H9 (cell line): ENCODE measurements at regions not wholly inside any gene's neighbourhood (a gene's known extent, or its start where the extent isn't known, plus 50 kb on each side); places are given as distances from the start of the nearest gene placed in this dataset.

Experiments
- DNase-seq: peaks from one replicate; pipeline ENCODE4 v3.0.0-alpha.2; 2017
- H2AFZ ChIP-seq: one replicate; pipeline ENCODE4 v1.6.1; 2013; ENCODE audit warnings: mild to moderate bottlenecking, low read length, control low read depth, moderate library complexity
- H2AK5ac ChIP-seq: 2 replicates; pipeline ENCODE4 v1.6.1; 2013; ENCODE audit warnings: low read length, control low read depth, mixed read lengths; ENCODE audit not compliant: insufficient read length
- H2BK120ac ChIP-seq: one replicate; pipeline ENCODE4 v1.6.1; 2013; ENCODE audit warnings: low read depth, mild to moderate bottlenecking, low read length, control low read depth, inconsistent platforms; ENCODE audit not compliant: poor library complexity, severe bottlenecking
- H2BK12ac ChIP-seq: 2 replicates; pipeline ENCODE4 v1.6.1; 2013; ENCODE audit warnings: low read length, control low read depth, mixed read lengths, low read depth; ENCODE audit not compliant: insufficient read length
- H2BK15ac ChIP-seq: 2 replicates; pipeline ENCODE4 v1.6.1; 2013; ENCODE audit warnings: low read depth, low read length, control low read depth
- H2BK20ac ChIP-seq: one replicate; pipeline ENCODE4 v1.6.1; 2013; ENCODE audit warnings: low read depth, mild to moderate bottlenecking, low read length, control low read depth, inconsistent platforms; ENCODE audit not compliant: poor library complexity, severe bottlenecking
- H2BK5ac ChIP-seq: 2 replicates; pipeline ENCODE4 v1.6.1; 2013; ENCODE audit warnings: low read length, control low read depth, mixed read lengths; ENCODE audit not compliant: insufficient read length
- H3K14ac ChIP-seq: 2 replicates; pipeline ENCODE4 v1.6.1; 2013; ENCODE audit warnings: low read length, control low read depth; ENCODE audit not compliant: insufficient read depth
- H3K18ac ChIP-seq: 2 replicates; pipeline ENCODE4 v1.6.1; 2013; ENCODE audit warnings: low read depth, mild to moderate bottlenecking, mixed read lengths, low read length, control low read depth; ENCODE audit not compliant: insufficient read length
- H3K23ac ChIP-seq: 2 replicates; pipeline ENCODE4 v1.6.1; 2013; ENCODE audit warnings: low read length, control low read depth, mixed read lengths, low read depth; ENCODE audit not compliant: insufficient read length
- H3K23me2 ChIP-seq: 2 replicates; pipeline ENCODE4 v1.6.1; 2013; ENCODE audit warnings: low read depth, mild to moderate bottlenecking, mixed read lengths, low read length, control low read depth; ENCODE audit not compliant: insufficient read length, poor library complexity, severe bottlenecking
- H3K27ac ChIP-seq: 2 replicates; pipeline ENCODE4 v1.5.1; 2013; ENCODE audit warnings: low read length, control low read depth, mixed read lengths, low read depth; ENCODE audit not compliant: insufficient read length
- H3K27me3 ChIP-seq: 2 replicates; pipeline ENCODE4 v1.6.1; 2013; ENCODE audit warnings: low read length, control low read depth, inconsistent platforms; ENCODE audit not compliant: insufficient read depth
- H3K4ac ChIP-seq: 2 replicates; pipeline ENCODE4 v1.6.1; 2013; ENCODE audit warnings: low read depth, mild to moderate bottlenecking, control low read depth, inconsistent platforms, low read length, moderate library complexity
- H3K4me1 ChIP-seq: 2 replicates; pipeline ENCODE4 v1.6.1; 2013; ENCODE audit warnings: low read length, control low read depth, inconsistent platforms; ENCODE audit not compliant: insufficient read depth
- H3K4me2 ChIP-seq: 2 replicates; pipeline ENCODE4 v1.6.1; 2013; ENCODE audit warnings: low read length, control low read depth, mixed read lengths; ENCODE audit not compliant: insufficient read length, insufficient read depth
- H3K56ac ChIP-seq: 2 replicates; pipeline ENCODE4 v1.6.1; 2013; ENCODE audit warnings: low read depth, mild to moderate bottlenecking, mixed read lengths, low read length, control low read depth; ENCODE audit not compliant: insufficient read length
- H3K79me1 ChIP-seq: 2 replicates; pipeline ENCODE4 v1.6.1; 2013; ENCODE audit warnings: low read depth, mild to moderate bottlenecking, moderate library complexity, low read length, control low read depth, inconsistent platforms; ENCODE audit not compliant: insufficient read depth, poor library complexity, severe bottlenecking
- H3K79me2 ChIP-seq: 2 replicates; pipeline ENCODE4 v1.6.1; 2013; ENCODE audit warnings: low read length, control low read depth, inconsistent platforms; ENCODE audit not compliant: insufficient read depth
- H3K9ac ChIP-seq: 2 replicates; pipeline ENCODE4 v1.6.1; 2013; ENCODE audit warnings: low read length, control low read depth, mixed read lengths; ENCODE audit not compliant: insufficient read length; ENCODE audit errors: extremely low read depth
- H3K9me3 ChIP-seq: one replicate; pipeline ENCODE4 v1.6.1; 2013; ENCODE audit warnings: low read depth, low read length, inconsistent platforms; ENCODE audit not compliant: control insufficient read depth
- H3T11ph ChIP-seq: one replicate; pipeline ENCODE4 v1.6.1; 2013; ENCODE audit warnings: mild to moderate bottlenecking, low read length, control low read depth, inconsistent platforms
- H4K20me1 ChIP-seq: one replicate; pipeline ENCODE4 v1.6.1; 2013; ENCODE audit not compliant: control insufficient read depth, insufficient read length, insufficient read depth
- H4K5ac ChIP-seq: 2 replicates; pipeline ENCODE4 v1.6.1; 2013; ENCODE audit warnings: low read depth, mild to moderate bottlenecking, mixed read lengths, low read length, control low read depth; ENCODE audit not compliant: insufficient read length
- H4K8ac ChIP-seq: replicated peaks from 2 replicates; pipeline ENCODE4 v1.6.1; 2013; ENCODE audit warnings: low read length, control low read depth, mixed read lengths, low read depth; ENCODE audit not compliant: insufficient read length
- H4K91ac ChIP-seq: 2 replicates; pipeline ENCODE4 v1.6.1; 2013; ENCODE audit warnings: low read depth, mild to moderate bottlenecking, moderate library complexity, mixed read lengths, low read length, control low read depth; ENCODE audit not compliant: insufficient read length
- H3K27ac Mint-ChIP-seq, 3 experiments: 2 replicates in 2 of 3; 3 replicates in 1 of 3; pipeline ENCODE4 v1.8.0; 2020 to 2021; ENCODE audit warnings: mixed read lengths in 3 of 3, mild to moderate bottlenecking in 1 of 3, moderate library complexity in 1 of 3
- H3K27me3 Mint-ChIP-seq: 2 replicates; pipeline ENCODE4 v1.8.0; 2021; ENCODE audit warnings: low read depth, mild to moderate bottlenecking, moderate library complexity, mixed read lengths
- H3K36me3 Mint-ChIP-seq, 3 experiments: 2 replicates in 2 of 3; 3 replicates in 1 of 3; pipeline ENCODE4 v1.8.0; 2020 to 2021; ENCODE audit warnings: low read depth in 3 of 3, mixed read lengths in 3 of 3; ENCODE audit not compliant: insufficient read depth in 1 of 3
- H3K4me1 Mint-ChIP-seq, 2 experiments: 2 replicates each; pipeline ENCODE4 v1.8.0; 2020; ENCODE audit warnings: mixed read lengths in 2 of 2
- H3K4me3 Mint-ChIP-seq, 2 experiments: 2 replicates in 1 of 2; 3 replicates in 1 of 2; pipeline ENCODE4 v1.8.0; 2020 to 2021; ENCODE audit warnings: mild to moderate bottlenecking in 2 of 2, mixed read lengths in 2 of 2, moderate library complexity in 1 of 2
- H3K9me3 Mint-ChIP-seq, 2 experiments: 2 replicates in 1 of 2; 3 replicates in 1 of 2; pipeline ENCODE4 v1.8.0; 2020; ENCODE audit warnings: mild to moderate bottlenecking in 2 of 2, mixed read lengths in 2 of 2, moderate library complexity in 1 of 2
- CTCF ChIP-seq: fragments of 200-600 bp; sonication (generic); conservative IDR thresholded peaks from 3 replicates; pipeline ENCODE4 v1.8.0; 2021; ENCODE audit warnings: antibody characterized with exemption, mild to moderate bottlenecking

GRCh38 chr13:60671386-60671785 is 274.4 kb downstream of the TDRD3 start:
- no peaks in the 10 kb centered on the region for H3K4me1 Mint-ChIP-seq
- peaks cover 15 to 18% of the 10 kb centered on the region in 2 experiments for H3K9me3 Mint-ChIP-seq
- Histone ChIP-seq H3K56ac (no peak overlapping the region), H2BK120ac (no peak overlapping the region), H2BK15ac (no peak overlapping the region), H4K5ac (no peak overlapping the region), H3K23ac (no peak overlapping the region), H4K20me1 (no peaks in the 10 kb centered on the region), H3K79me2 (no peaks in the 10 kb centered on the region), H2AK5ac (no peak overlapping the region), H3K9ac (no peak overlapping the region), H3K79me1 (no peaks in the 10 kb centered on the region), H3T11ph (no peak overlapping the region), H3K9me3 (peaks cover 5% of the 10 kb centered on the region), H3K4me1 (no peaks in the 10 kb centered on the region), H3K23me2 (no peaks in the 10 kb centered on the region), H3K27ac (no peak overlapping the region), H2BK5ac (no peak overlapping the region), H3K4me2 (no peak overlapping the region), H3K18ac (no peak overlapping the region), H2AFZ (no peak overlapping the region), H3K14ac (no peak overlapping the region), H4K91ac (no peak overlapping the region), H3K4ac (no peak overlapping the region), H3K27me3 (no peaks in the 10 kb centered on the region), H4K8ac (no peak overlapping the region), H2BK20ac (no peak overlapping the region), H2BK12ac (no peak overlapping the region)
- H3K27me3 Mint-ChIP-seq = no peaks in the 10 kb centered on the region
- no peak overlapping the region for H3K27ac Mint-ChIP-seq
- H3K4me3 Mint-ChIP-seq = no peak overlapping the region
- peaks cover 0 to 16% (median 0%) of the 10 kb centered on the region in 3 experiments; a peak in 3 of 7 replicates for H3K36me3 Mint-ChIP-seq
- no peak for DNase-seq
- no peak for TF ChIP-seq CTCF
